Panc1 (cell line): ENCODE measurements at regions not wholly inside any gene's neighbourhood (a gene's known extent, or its start where the extent isn't known, plus 50 kb on each side); places are given as distances from the start of the nearest gene placed in this dataset.

Experiments used
- CTCF ChIP-seq: fragments of 450-650 bp; IDR thresholded peaks from 2 replicates; pipeline ENCODE4 v1.5.1; 2017; ENCODE audit warnings: mild to moderate bottlenecking
- POLR2AphosphoS5 ChIP-seq: IDR thresholded peaks from 2 replicates; pipeline ENCODE4 v1.6.1; 2012; ENCODE audit warnings: mild to moderate bottlenecking, low read depth, low read length, moderate library complexity

- TF ChIP-seq CTCF: no peak
- no peak for TF ChIP-seq POLR2AphosphoS5
Measured at GRCh38 chr2:198242093-198242492, 437.7 kb downstream of the PLCL1 start.
